ENCODE measurements at regions not wholly inside any gene's neighbourhood (a gene's known extent, or its start where the extent isn't known, plus 50 kb on each side); places are given as distances from the start of the nearest gene placed in this dataset.

DNA sequence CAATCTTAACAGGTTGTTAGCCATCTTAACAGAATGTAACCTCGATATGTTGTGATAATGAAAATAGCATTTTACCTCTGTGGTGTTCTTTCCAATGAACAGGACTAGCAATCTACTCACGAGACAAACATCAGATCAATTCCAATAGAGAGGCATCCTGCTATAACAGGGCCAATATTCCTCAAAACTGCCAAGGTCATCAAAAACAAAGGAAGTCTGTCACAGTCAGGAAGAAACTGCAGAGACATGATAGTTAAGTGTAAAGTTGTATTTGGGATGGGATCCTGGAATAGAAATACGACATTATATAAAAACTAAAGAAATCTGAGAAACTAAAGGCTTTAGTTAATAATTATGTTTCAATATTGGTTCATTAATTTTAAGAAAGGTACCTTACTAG lies 588.9 kb upstream of the NETO1 start:
- H3K4me3 ChIP-seq (ENCODE audit: low read length in 2 of 2) = no peak overlapping the region
- no peaks in the 10 kb centered on the region for H3K4me1 Mint-ChIP-seq
- H3K36me3 ChIP-seq (ENCODE audit: insufficient read depth, low read length) = no peaks in the 10 kb centered on the region
- DNase-seq = no peak
- H3K27me3 Mint-ChIP-seq = no peaks in the 10 kb centered on the region
- no peaks in the 10 kb centered on the region for H3K27me3 ChIP-seq (ENCODE audit: insufficient read depth, low read length)
- H3K4me3 Mint-ChIP-seq = no peak overlapping the region
- intact Hi-C loops (cut with micrococcal nuclease) = no loop called here
- no peak overlapping the region for H3K27ac ChIP-seq (ENCODE audit: low read depth, low read length)
- ChIA-PET CTCF (ENCODE audit: partially characterized antibody) (no interaction called here), POLR2A (ENCODE audit: partially characterized antibody) (no interaction called here)
- no peaks in the 10 kb centered on the region for H3K4me1 ChIP-seq (ENCODE audit: insufficient read depth, low read length)
- H3K9me3 Mint-ChIP-seq = peaks cover 0 to 15% (median 7%) of the 10 kb centered on the region in 8 donors
- no peaks in the 10 kb centered on the region for H3K36me3 Mint-ChIP-seq
- peaks cover 0 to 4% of the 10 kb centered on the region in 2 donors for H3K9me3 ChIP-seq (ENCODE audit: control insufficient read depth in 1 of 2, low read length in 2 of 2)
- no peak overlapping the region for H3K27ac Mint-ChIP-seq

DNA sequence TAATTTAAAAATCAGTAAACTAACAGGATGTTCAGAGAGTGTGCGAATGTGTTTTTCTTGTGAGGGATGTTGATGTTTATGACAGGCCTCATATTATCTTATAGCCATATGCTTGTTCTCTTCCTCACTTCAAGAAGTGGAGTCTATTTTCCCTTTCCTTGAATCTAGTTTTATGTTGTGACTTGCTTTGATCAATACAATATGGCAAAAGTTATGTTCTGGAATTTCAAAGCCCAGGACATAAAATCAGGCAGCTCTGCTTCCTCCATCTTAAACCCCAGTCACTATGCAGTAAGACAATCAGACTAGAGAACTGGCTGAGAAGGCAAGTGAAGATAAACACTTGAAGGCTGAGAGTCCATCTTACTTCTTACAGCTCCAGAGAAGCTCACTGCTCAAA lies 585.1 kb upstream of the NETO1 start:
- intact Hi-C loops (cut with micrococcal nuclease) = no loop called here

DNA sequence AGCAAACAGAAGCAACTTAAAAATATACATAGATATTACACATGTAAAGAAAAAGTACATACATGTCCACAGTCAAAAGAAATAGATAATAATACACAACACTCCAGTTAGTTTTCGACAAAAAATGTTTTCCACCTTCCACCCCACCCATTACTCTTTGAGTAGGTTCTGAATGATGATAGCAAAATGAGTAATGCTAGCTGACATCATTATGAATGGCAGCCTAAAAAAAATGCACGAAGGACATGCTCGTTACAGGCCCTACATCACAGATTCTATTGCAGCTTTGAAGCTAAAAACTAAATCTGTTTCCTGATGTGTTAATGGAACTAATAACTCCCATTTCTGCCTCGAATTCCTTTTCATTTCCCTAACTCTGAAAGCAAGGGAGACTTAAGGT lies 578.7 kb upstream of the NETO1 start:
- Histone ChIP-seq H3K4me3 (ENCODE audit: low read length in 2 of 2) (no peak overlapping the region), H3K27ac (ENCODE audit: low read depth, low read length) (no peak overlapping the region), H3K27me3 (ENCODE audit: insufficient read depth, low read length) (no peaks in the 10 kb centered on the region), H3K4me1 (ENCODE audit: insufficient read depth, low read length) (no peaks in the 10 kb centered on the region), H3K36me3 (ENCODE audit: insufficient read depth, low read length) (no peaks in the 10 kb centered on the region), H3K9me3 (ENCODE audit: control insufficient read depth in 1 of 2, low read length in 2 of 2) (no peaks in the 10 kb centered on the region)
- Mint-ChIP-seq H3K4me3 (no peak overlapping the region), H3K27me3 (no peaks in the 10 kb centered on the region), H3K4me1 (no peaks in the 10 kb centered on the region), H3K27ac (no peak overlapping the region), H3K36me3 (no peaks in the 10 kb centered on the region), H3K9me3 (peaks cover 0 to 10% (median 9%) of the 10 kb centered on the region in 8 donors)
- ChIA-PET POLR2A (ENCODE audit: partially characterized antibody) (no interaction called here), CTCF (ENCODE audit: partially characterized antibody) (no interaction called here)
- no peak for DNase-seq
- intact Hi-C loops (cut with micrococcal nuclease) = no loop called here

More for the DNA sequence above, 585.1 kb upstream of the NETO1 start:
- H3K27me3 Mint-ChIP-seq = no peaks in the 10 kb centered on the region
- H3K36me3 Mint-ChIP-seq = no peaks in the 10 kb centered on the region
- H3K27ac Mint-ChIP-seq = no peak overlapping the region
- DNase-seq = no peak
- ChIA-PET POLR2A (ENCODE audit: partially characterized antibody) (no interaction called here), CTCF (ENCODE audit: partially characterized antibody) (no interaction called here)
- Histone ChIP-seq H3K4me3 (ENCODE audit: low read length in 2 of 2) (no peak overlapping the region), H3K27me3 (ENCODE audit: insufficient read depth, low read length) (no peaks in the 10 kb centered on the region), H3K4me1 (ENCODE audit: insufficient read depth, low read length) (no peaks in the 10 kb centered on the region), H3K36me3 (ENCODE audit: insufficient read depth, low read length) (no peaks in the 10 kb centered on the region), H3K9me3 (ENCODE audit: control insufficient read depth in 1 of 2, low read length in 2 of 2) (peaks cover 0 to 4% of the 10 kb centered on the region in 2 donors), H3K27ac (ENCODE audit: low read depth, low read length) (no peak overlapping the region)
- no peak overlapping the region for H3K4me3 Mint-ChIP-seq
- H3K4me1 Mint-ChIP-seq = no peaks in the 10 kb centered on the region
- H3K9me3 Mint-ChIP-seq = peaks cover 0 to 16% (median 12%) of the 10 kb centered on the region in 8 donors

DNA sequence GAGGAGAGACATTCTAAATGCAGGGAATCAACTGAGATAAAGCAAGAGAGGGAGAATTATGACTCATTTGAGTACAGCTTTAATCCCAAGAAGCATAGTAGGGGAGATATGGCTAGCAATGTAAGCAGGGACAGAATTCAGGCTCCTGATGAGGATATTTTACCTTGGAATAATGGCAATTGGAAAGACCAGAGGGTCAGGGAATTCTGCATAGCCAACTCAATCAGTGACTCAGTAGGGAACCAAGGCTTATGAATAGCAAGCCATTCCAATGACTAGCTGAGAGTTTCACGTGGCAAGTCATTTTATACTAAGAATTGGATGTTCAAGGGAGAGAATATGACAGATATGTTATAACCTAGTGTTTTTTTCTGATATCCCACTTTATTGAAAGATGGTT lies 563.8 kb upstream of the NETO1 start:
- no peaks in the 10 kb centered on the region for H3K4me1 ChIP-seq (ENCODE audit: insufficient read depth, low read length)
- CTCF ChIA-PET (ENCODE audit: partially characterized antibody) = no interaction called here
- no peaks in the 10 kb centered on the region for H3K4me1 Mint-ChIP-seq
- no peak overlapping the region for H3K4me3 Mint-ChIP-seq
- H3K27me3 Mint-ChIP-seq = no peaks in the 10 kb centered on the region
- intact Hi-C loops (cut with micrococcal nuclease) = no loop called here
- POLR2A ChIA-PET (ENCODE audit: partially characterized antibody) = no interaction called here
- no peaks in the 10 kb centered on the region for H3K9me3 ChIP-seq (ENCODE audit: control insufficient read depth in 1 of 2, low read length in 2 of 2)
- no peaks in the 10 kb centered on the region for H3K36me3 Mint-ChIP-seq
- no peak overlapping the region for H3K27ac ChIP-seq (ENCODE audit: low read depth, low read length)
- H3K27me3 ChIP-seq (ENCODE audit: insufficient read depth, low read length) = no peaks in the 10 kb centered on the region
- H3K4me3 ChIP-seq (ENCODE audit: low read length in 2 of 2) = no peak overlapping the region
- no peak for DNase-seq
- no peak overlapping the region for H3K27ac Mint-ChIP-seq
- H3K36me3 ChIP-seq (ENCODE audit: insufficient read depth, low read length) = no peaks in the 10 kb centered on the region
- peaks cover 0 to 11% (median 2%) of the 10 kb centered on the region in 8 donors for H3K9me3 Mint-ChIP-seq

DNA sequence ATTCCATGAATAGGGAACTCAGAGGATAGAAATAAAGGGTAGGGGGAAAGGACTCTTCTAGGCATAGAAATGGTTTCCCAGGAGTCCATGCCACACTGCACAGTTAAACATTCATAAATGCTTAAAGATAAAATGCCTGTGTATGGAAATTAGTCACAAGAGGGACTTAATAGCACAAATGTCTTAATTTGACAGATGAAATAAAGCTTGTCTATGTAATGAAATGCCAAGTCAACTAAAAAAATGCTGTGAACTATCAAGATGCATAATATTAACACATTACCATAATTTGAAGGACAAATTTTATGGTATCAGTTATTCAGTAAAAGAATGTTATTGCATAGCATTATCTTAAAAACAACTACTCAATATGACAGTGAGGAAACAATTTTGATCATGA lies 553.2 kb upstream of the NETO1 start:
- no peak overlapping the region for H3K27ac ChIP-seq (ENCODE audit: low read depth, low read length)
- no peak overlapping the region for H3K4me3 Mint-ChIP-seq
- no peaks in the 10 kb centered on the region for H3K27me3 Mint-ChIP-seq
- H3K36me3 ChIP-seq (ENCODE audit: insufficient read depth, low read length) = no peaks in the 10 kb centered on the region
- no peaks in the 10 kb centered on the region for H3K4me1 Mint-ChIP-seq
- H3K27ac Mint-ChIP-seq = no peak overlapping the region
- no peak overlapping the region for H3K4me3 ChIP-seq (ENCODE audit: low read length in 2 of 2)
- DNase-seq = no peak
- CTCF ChIA-PET (ENCODE audit: partially characterized antibody) = no interaction called here
- H3K9me3 ChIP-seq (ENCODE audit: control insufficient read depth in 1 of 2, low read length in 2 of 2) = peaks cover 0 to 3% of the 10 kb centered on the region in 2 donors
- POLR2A ChIA-PET (ENCODE audit: partially characterized antibody) = no interaction called here
- H3K9me3 Mint-ChIP-seq = peaks cover 0 to 18% (median 2%) of the 10 kb centered on the region in 8 donors
- H3K27me3 ChIP-seq (ENCODE audit: insufficient read depth, low read length) = no peaks in the 10 kb centered on the region
- intact Hi-C loops (cut with micrococcal nuclease) = no loop called here
- no peaks in the 10 kb centered on the region for H3K4me1 ChIP-seq (ENCODE audit: insufficient read depth, low read length)
- no peaks in the 10 kb centered on the region for H3K36me3 Mint-ChIP-seq

DNA sequence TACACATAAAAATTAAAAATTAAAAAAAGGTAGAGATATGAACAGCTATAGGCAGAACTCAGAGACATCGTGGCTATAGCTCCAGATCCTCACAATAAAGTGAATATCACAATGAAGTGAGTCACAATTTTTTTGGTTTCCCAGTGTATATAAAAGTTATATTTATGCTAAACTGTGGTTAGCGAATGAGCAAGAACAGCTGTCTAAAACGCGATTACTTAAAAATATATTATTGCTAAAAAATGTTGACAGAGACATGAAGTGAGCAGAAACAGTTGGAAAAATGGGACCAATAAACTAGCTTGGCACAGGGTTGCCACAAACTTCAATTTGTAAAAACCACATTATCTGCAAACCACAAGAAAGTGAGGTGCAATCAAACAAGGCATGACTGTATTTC lies 551.7 kb upstream of the NETO1 start:
- DNase-seq = no peak
- Mint-ChIP-seq H3K27ac (no peak overlapping the region), H3K9me3 (peaks cover 0 to 20% (median under 1%) of the 10 kb centered on the region in 8 donors), H3K27me3 (no peaks in the 10 kb centered on the region), H3K36me3 (no peaks in the 10 kb centered on the region), H3K4me1 (no peaks in the 10 kb centered on the region), H3K4me3 (no peak overlapping the region)
- H3K27me3 ChIP-seq (ENCODE audit: insufficient read depth, low read length) = no peaks in the 10 kb centered on the region
- H3K4me1 ChIP-seq (ENCODE audit: insufficient read depth, low read length) = no peaks in the 10 kb centered on the region
- ChIA-PET CTCF (ENCODE audit: partially characterized antibody) (no interaction called here), POLR2A (ENCODE audit: partially characterized antibody) (no interaction called here)
- H3K36me3 ChIP-seq (ENCODE audit: insufficient read depth, low read length) = no peaks in the 10 kb centered on the region
- H3K9me3 ChIP-seq (ENCODE audit: control insufficient read depth in 1 of 2, low read length in 2 of 2) = peaks cover 0 to 3% of the 10 kb centered on the region in 2 donors
- no peak overlapping the region for H3K4me3 ChIP-seq (ENCODE audit: low read length in 2 of 2)
- H3K27ac ChIP-seq (ENCODE audit: low read depth, low read length) = no peak overlapping the region
- intact Hi-C loops (cut with micrococcal nuclease) = no loop called here

DNA sequence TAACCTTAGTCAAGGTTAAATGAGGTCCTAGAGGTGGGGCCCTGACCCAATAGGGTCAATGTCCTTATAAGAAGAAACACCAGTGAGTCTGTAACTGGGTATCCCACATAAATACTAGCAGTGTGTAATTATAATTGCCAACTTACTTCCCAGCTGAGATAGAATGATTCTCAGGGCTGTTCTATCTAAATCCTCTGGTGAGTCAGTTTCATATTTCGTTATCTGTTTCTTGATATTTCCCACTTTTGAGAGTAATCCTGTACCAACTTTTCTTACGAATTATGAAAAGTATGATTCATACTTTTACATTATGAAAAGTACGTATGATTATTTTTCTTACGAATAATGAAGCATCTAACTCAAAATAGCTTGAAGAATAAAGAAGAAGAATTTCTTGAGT lies 546.8 kb upstream of the NETO1 start:
- no peaks in the 10 kb centered on the region for H3K27me3 ChIP-seq (ENCODE audit: insufficient read depth, low read length)
- CTCF ChIA-PET (ENCODE audit: partially characterized antibody) = no interaction called here
- intact Hi-C loops (cut with micrococcal nuclease) = no loop called here
- H3K36me3 ChIP-seq (ENCODE audit: insufficient read depth, low read length) = no peaks in the 10 kb centered on the region
- H3K27ac Mint-ChIP-seq = no peak overlapping the region
- DNase-seq = no peak
- peaks cover 0 to 3% of the 10 kb centered on the region in 2 donors for H3K9me3 ChIP-seq (ENCODE audit: control insufficient read depth in 1 of 2, low read length in 2 of 2)
- peaks cover 0 to 21% (median 6%) of the 10 kb centered on the region in 8 donors for H3K9me3 Mint-ChIP-seq
- no peaks in the 10 kb centered on the region for H3K27me3 Mint-ChIP-seq
- H3K36me3 Mint-ChIP-seq = no peaks in the 10 kb centered on the region
- H3K4me3 Mint-ChIP-seq = no peak overlapping the region
- H3K27ac ChIP-seq (ENCODE audit: low read depth, low read length) = no peak overlapping the region
- H3K4me1 Mint-ChIP-seq = no peaks in the 10 kb centered on the region
- H3K4me3 ChIP-seq (ENCODE audit: low read length in 2 of 2) = no peak overlapping the region
- POLR2A ChIA-PET (ENCODE audit: partially characterized antibody) = no interaction called here
- no peaks in the 10 kb centered on the region for H3K4me1 ChIP-seq (ENCODE audit: insufficient read depth, low read length)

DNA sequence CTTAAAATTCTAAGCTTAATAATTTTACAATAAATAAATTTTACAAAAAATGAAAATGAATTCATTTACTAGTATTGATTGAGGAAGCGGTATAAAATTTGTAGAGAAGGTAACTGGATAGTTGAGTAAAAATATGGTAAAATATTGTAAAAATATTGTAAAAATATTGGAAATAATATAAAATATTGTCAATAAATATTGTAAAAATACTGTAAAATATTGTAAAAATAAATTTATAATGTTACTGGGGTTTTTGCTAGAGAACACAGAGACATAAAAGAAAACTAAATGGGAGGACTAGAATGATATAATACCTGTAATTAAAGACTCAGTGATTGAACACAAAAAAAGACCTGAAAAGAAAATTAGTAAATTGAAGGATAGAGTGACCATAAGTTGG lies 546.3 kb upstream of the NETO1 start:
- H3K27me3 ChIP-seq (ENCODE audit: insufficient read depth, low read length) = no peaks in the 10 kb centered on the region
- CTCF ChIA-PET (ENCODE audit: partially characterized antibody) = no interaction called here
- no peak overlapping the region for H3K4me3 Mint-ChIP-seq
- H3K4me1 ChIP-seq (ENCODE audit: insufficient read depth, low read length) = no peaks in the 10 kb centered on the region
- POLR2A ChIA-PET (ENCODE audit: partially characterized antibody) = no interaction called here
- H3K36me3 ChIP-seq (ENCODE audit: insufficient read depth, low read length) = no peaks in the 10 kb centered on the region
- H3K4me3 ChIP-seq (ENCODE audit: low read length in 2 of 2) = no peak overlapping the region
- H3K27ac ChIP-seq (ENCODE audit: low read depth, low read length) = no peak overlapping the region
- H3K4me1 Mint-ChIP-seq = no peaks in the 10 kb centered on the region
- no peak for DNase-seq
- peaks cover 0 to 3% of the 10 kb centered on the region in 2 donors for H3K9me3 ChIP-seq (ENCODE audit: control insufficient read depth in 1 of 2, low read length in 2 of 2)
- intact Hi-C loops (cut with micrococcal nuclease) = no loop called here
- peaks cover 0 to 21% (median 6%) of the 10 kb centered on the region in 8 donors for H3K9me3 Mint-ChIP-seq
- H3K27me3 Mint-ChIP-seq = no peaks in the 10 kb centered on the region
- H3K36me3 Mint-ChIP-seq = no peaks in the 10 kb centered on the region
- H3K27ac Mint-ChIP-seq = no peak overlapping the region

Measured in CD4-positive, alpha-beta memory T cell (primary cell).